SK-N-SH (cell line): ENCODE measurements at regions not wholly inside any gene's neighbourhood (a gene's known extent, or its start where the extent isn't known, plus 50 kb on each side); places are given as distances from the start of the nearest gene placed in this dataset.

ENCODE experiments used
- CTCF ChIA-PET: fragments of 300-600, 350-600 bp; formaldehyde crosslinking; extraction: SDS; loops from one replicate; lab custom pipeline; 2021; lab: Yijun Ruan, JAX
- POLR2A ChIA-PET: fragments of 350-600 bp; sonication (Branson Sonifier 250); formaldehyde crosslinking; extraction: SDS; loops from one replicate; lab custom pipeline; 2020; ENCODE audit warnings: antibody characterized with exemption, inconsistent platforms; lab: Yijun Ruan, JAX
- DNase-seq: peaks from one replicate; pipeline ENCODE4 v3.0.0; 2012
- H2AFZ ChIP-seq: fragments of 200-600 bp; sonication (generic); 2 replicates; pipeline ENCODE4 v1.8.1; 2016; ENCODE audit warnings: antibody characterized with exemption, mild to moderate bottlenecking, low read depth
- H3F3A ChIP-seq: fragments of 200-600 bp; sonication (generic); replicated peaks from 2 replicates; pipeline ENCODE3; 2016; ENCODE audit warnings: antibody characterized with exemption, mild to moderate bottlenecking; ENCODE audit not compliant: insufficient read depth
- H3K27ac ChIP-seq, 2 experiments: fragments of 200-500 bp in 1 of 2; fragments of 200-600 bp in 1 of 2; sonication (Bioruptor generic) in 1 of 2; sonication (generic), shearing (Covaris generic) in 1 of 2; 2 replicates each; pipeline versions ENCODE4 v1.5.1 to v1.6.1; 2014 to 2016; ENCODE audit warnings: low read depth in 2 of 2, inconsistent platforms in 1 of 2, low read length in 1 of 2, mild to moderate bottlenecking in 1 of 2, mixed read lengths in 1 of 2
- H3K27me3 ChIP-seq: fragments of 200-600 bp; sonication (generic), shearing (Covaris generic); 2 replicates; pipeline ENCODE4 v1.6.1; 2016; ENCODE audit warnings: mixed run types; ENCODE audit not compliant: insufficient read depth
- H3K36me3 ChIP-seq, 2 experiments: fragments of 200-500 bp in 1 of 2; fragments of 200-600 bp in 1 of 2; sonication (Bioruptor generic) in 1 of 2; sonication (generic) in 1 of 2; replicated peaks in 1 of 2; 2 replicates each; pipeline versions ENCODE3 to v1.5.1; 2014 to 2016; ENCODE audit warnings: low read length in 1 of 2, mild to moderate bottlenecking in 1 of 2; ENCODE audit not compliant: insufficient read depth in 2 of 2, control insufficient read depth in 1 of 2
- H3K4me1 ChIP-seq, 2 experiments: fragments of 200-500 bp in 1 of 2; fragments of 200-600 bp in 1 of 2; sonication (Bioruptor generic) in 1 of 2; sonication (generic), shearing (Covaris generic) in 1 of 2; 2 replicates each; pipeline versions ENCODE4 v1.5.1 to v1.6.1; 2014 to 2016; ENCODE audit warnings: low read depth in 1 of 2, low read length in 1 of 2, mixed run types in 1 of 2; ENCODE audit not compliant: insufficient read depth in 2 of 2, control insufficient read depth in 1 of 2
- H3K4me2 ChIP-seq: fragments of 200-600 bp; sonication (generic), shearing (Covaris generic); 2 replicates; pipeline ENCODE4 v1.6.1; 2017; ENCODE audit warnings: mixed run types
- H3K4me3 ChIP-seq, 2 experiments: fragments of 200-500 bp in 1 of 2; fragments of 200-600 bp in 1 of 2; sonication (Bioruptor generic) in 1 of 2; sonication (generic), shearing (Covaris generic) in 1 of 2; 2 replicates each; pipeline versions ENCODE4 v1.5.1 to v1.8.1; 2014 to 2016; ENCODE audit warnings: low read depth in 2 of 2, inconsistent platforms in 1 of 2, low read length in 1 of 2, mild to moderate bottlenecking in 1 of 2, mixed read lengths in 1 of 2, moderate library complexity in 1 of 2
- H3K79me2 ChIP-seq: fragments of 200-600 bp; sonication (generic); 2 replicates; pipeline ENCODE4 v1.8.1; 2017; ENCODE audit warnings: mild to moderate bottlenecking; ENCODE audit not compliant: insufficient read depth
- H3K9ac ChIP-seq: fragments of 200-600 bp; sonication (generic); 2 replicates; pipeline ENCODE4 v1.6.1; 2017; ENCODE audit warnings: mixed run types
- H3K9me2 ChIP-seq: fragments of 200-600 bp; sonication (generic); 2 replicates; pipeline ENCODE4 v1.6.1; 2017; ENCODE audit warnings: mixed run types
- H3K9me3 ChIP-seq: fragments of 200-600 bp; sonication (generic); 2 replicates; pipeline ENCODE4 v1.6.1; 2017; ENCODE audit warnings: mixed run types, mild to moderate bottlenecking, moderate library complexity
- H4K20me1 ChIP-seq: fragments of 200-600 bp; sonication (generic); 2 replicates; pipeline ENCODE4 v1.6.1; 2017; ENCODE audit warnings: mild to moderate bottlenecking, mixed run types; ENCODE audit not compliant: insufficient read depth
- CHD2 ChIP-seq: fragments of 150-350 bp; IDR thresholded peaks from 2 replicates; pipeline ENCODE4 v1.6.1; 2018; ENCODE audit warnings: low read length; ENCODE audit not compliant: partially characterized antibody
- ELF1 ChIP-seq: IDR thresholded peaks from 2 replicates; pipeline ENCODE4 v1.4.0; 2012
- EZH2phosphoT487 ChIP-seq: fragments of 200-600 bp; sonication (generic); IDR thresholded peaks from 2 replicates; pipeline ENCODE4 v1.6.1; 2017; ENCODE audit warnings: low read depth, mixed run types, mild to moderate bottlenecking, antibody characterized with exemption, moderate library complexity, borderline replicate concordance
- GABPA ChIP-seq: IDR thresholded peaks from 2 replicates; pipeline ENCODE4 v1.4.0; 2012; ENCODE audit warnings: low read depth, mild to moderate bottlenecking
- IRF3 ChIP-seq: fragments of 150-350 bp; IDR thresholded peaks from 2 replicates; pipeline ENCODE4 v1.6.1; 2016; ENCODE audit warnings: mild to moderate bottlenecking, low read depth, low read length
- NFIC ChIP-seq: IDR thresholded peaks from 2 replicates; pipeline ENCODE4 v1.4.0; 2012; ENCODE audit warnings: borderline replicate concordance
- RCOR1 ChIP-seq: fragments of 150-350 bp; IDR thresholded peaks from 2 replicates; pipeline ENCODE4 v1.6.1; 2017; ENCODE audit warnings: antibody characterized with exemption, low read length
- RFX5 ChIP-seq: IDR thresholded peaks from 2 replicates; pipeline ENCODE4 v1.6.1; 2012; ENCODE audit warnings: mild to moderate bottlenecking, improper control_type of control experiment, low read length
- RXRA ChIP-seq: IDR thresholded peaks from 2 replicates; pipeline ENCODE4 v1.4.0; 2012; ENCODE audit warnings: low read depth, mild to moderate bottlenecking, borderline replicate concordance
- SMC3 ChIP-seq: IDR thresholded peaks from 2 replicates; pipeline ENCODE4 v1.6.1; 2012; ENCODE audit warnings: low read depth, low read length, improper control_type of control experiment
- TCF12 ChIP-seq: IDR thresholded peaks from 2 replicates; pipeline ENCODE4 v1.4.0; 2012
- TEAD4 ChIP-seq: IDR thresholded peaks from 2 replicates; pipeline ENCODE4 v1.4.0; 2012; ENCODE audit warnings: mild to moderate bottlenecking, borderline replicate concordance; ENCODE audit not compliant: insufficient read depth
- USF2 ChIP-seq: fragments of 150-350 bp; IDR thresholded peaks from 2 replicates; pipeline ENCODE4 v1.6.1; 2017; ENCODE audit warnings: antibody characterized with exemption, low read length, low read depth, borderline replicate concordance
- YY1 ChIP-seq: IDR thresholded peaks from 2 replicates; pipeline ENCODE4 v1.4.0; 2012; ENCODE audit warnings: low read depth, mild to moderate bottlenecking
- WGBS: methylation state at CpG from one replicate; pipeline ENCODE4 v1.1.6; 2017; ENCODE audit warnings: low lambda C conversion rate; 5-methylcytosine and 5-hydroxymethylcytosine counted together

- Histone ChIP-seq H3K36me3 (no peaks in the 10 kb centered on the region), H3K9ac (no peak overlapping the region), H4K20me1 (no peaks in the 10 kb centered on the region), H3K4me3 (no peak overlapping the region), H3K9me3 (peaks cover 3% of the 10 kb centered on the region; the same call in 1 of the 2 replicates), H3K27me3 (peaks cover 8% of the 10 kb centered on the region), H3K4me1 (no peaks in the 10 kb centered on the region), H3K4me2 (no peak overlapping the region), H3K79me2 (no peaks in the 10 kb centered on the region), H3K9me2 (no peaks in the 10 kb centered on the region), H3F3A (no peaks in the 10 kb centered on the region), H2AFZ (no peak overlapping the region), H3K27ac (no peak overlapping the region)
- WGBS, result 32% methylated on average over 11 of the region's 16 CpGs
- DNase-seq, result no peak
- ChIA-PET POLR2A (no interaction called here), CTCF (no interaction called here)
- TF ChIP-seq CHD2 (no peak), SMC3 (no peak), RFX5 (no peak), ELF1 (no peak), EZH2phosphoT487 (no peak), RXRA (no peak), GABPA (no peak), RCOR1 (no peak), TCF12 (no peak)
Observed at GRCh38 chr17:5822281-5823060, 238.2 kb upstream of the NLRP1 start.

GRCh38 chr17:5823219-5823618 lies 238.9 kb upstream of the NLRP1 start:
- Histone ChIP-seq H3K9me2 (no peaks in the 10 kb centered on the region), H3K9ac (no peak overlapping the region), H3K4me2 (no peak overlapping the region), H3K27ac (no peak overlapping the region), H3K27me3 (peaks cover 7% of the 10 kb centered on the region), H3K4me3 (no peak overlapping the region), H3K79me2 (no peaks in the 10 kb centered on the region), H4K20me1 (no peaks in the 10 kb centered on the region), H3F3A (no peaks in the 10 kb centered on the region), H3K36me3 (no peaks in the 10 kb centered on the region), H2AFZ (no peak overlapping the region), H3K4me1 (no peaks in the 10 kb centered on the region), H3K9me3 (peaks cover 3% of the 10 kb centered on the region; the same call in 1 of the 2 replicates)
- ChIA-PET CTCF (no interaction called here), POLR2A (interaction anchor here (0.6 kb wide), 1 partner anchor 158 kb away, joined by 3 read pairs; no protein-coding TSS in a partner anchor)
- 24% methylated on average over 6 of the region's 6 CpGs for WGBS
- no peak for TF ChIP-seq CHD2
- TF ChIP-seq TCF12, result no peak
- TF ChIP-seq TEAD4, result no peak
- TF ChIP-seq IRF3, result no peak
- TF ChIP-seq USF2, result no peak
- TF ChIP-seq RXRA, result no peak
- TF ChIP-seq NFIC, result no peak
- no peak for TF ChIP-seq YY1
- no peak for DNase-seq
